Gastroesophageal sphincter (tissue), 3 donors: ENCODE measurements at regions not wholly inside any gene's neighbourhood (a gene's known extent, or its start where the extent isn't known, plus 50 kb on each side); places are given as distances from the start of the nearest gene placed in this dataset.

Experiments
- EP300 ChIP-seq: sonication (generic); formaldehyde crosslinking; IDR thresholded peaks from one replicate; pipeline ENCODE4 v1.6.1; 2017; ENCODE audit warnings: antibody characterized with exemption, mild to moderate bottlenecking
- TF ChIP-seq, protein P1 (sequence below), 4 experiments: fragments of 200-600 bp in 2 of 4; fragments of 450-650 bp in 2 of 4; sonication (generic) in 1 of 4; IDR thresholded peaks; one replicate each; pipeline ENCODE4 v1.5.1; 2017 to 2019; ENCODE audit warnings: antibody characterized with exemption in 4 of 4, mild to moderate bottlenecking in 2 of 4, moderate library complexity in 2 of 4

DNA sequence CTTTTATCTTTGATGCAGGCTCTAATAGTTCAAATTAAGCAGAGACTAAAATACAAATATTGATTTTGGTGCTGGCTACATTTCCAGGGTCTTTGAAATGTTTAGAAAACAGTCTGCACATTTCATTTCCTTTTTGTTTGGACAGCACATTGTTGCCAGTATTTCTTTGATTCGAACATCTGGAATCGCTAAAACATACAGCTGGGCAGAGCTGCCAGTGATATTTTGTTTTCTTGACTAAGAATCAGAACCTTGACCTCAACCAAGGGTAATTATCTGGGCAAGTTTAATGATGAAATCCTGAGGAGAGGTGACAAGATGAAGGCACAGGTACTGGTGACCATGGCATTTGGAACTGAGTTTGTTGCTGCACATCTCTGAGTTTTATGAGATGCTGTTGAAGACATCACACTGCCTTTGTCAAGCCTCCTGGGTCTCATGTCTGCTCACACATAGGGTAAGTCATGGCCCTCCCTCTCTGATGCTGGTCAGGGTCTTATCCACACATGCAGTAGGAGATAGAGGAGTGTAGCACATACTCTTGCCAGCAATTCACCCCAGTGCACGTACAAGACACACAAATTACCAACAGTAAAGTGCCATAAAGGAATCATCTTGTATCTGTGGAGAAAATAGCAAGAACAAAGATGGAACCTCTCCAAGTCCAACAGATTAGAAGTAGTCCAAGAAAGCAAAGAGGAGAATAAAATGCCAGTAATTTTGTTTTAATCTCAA lies 391.9 kb downstream of the RND3 start:
- TF ChIP-seq, protein P1, sequence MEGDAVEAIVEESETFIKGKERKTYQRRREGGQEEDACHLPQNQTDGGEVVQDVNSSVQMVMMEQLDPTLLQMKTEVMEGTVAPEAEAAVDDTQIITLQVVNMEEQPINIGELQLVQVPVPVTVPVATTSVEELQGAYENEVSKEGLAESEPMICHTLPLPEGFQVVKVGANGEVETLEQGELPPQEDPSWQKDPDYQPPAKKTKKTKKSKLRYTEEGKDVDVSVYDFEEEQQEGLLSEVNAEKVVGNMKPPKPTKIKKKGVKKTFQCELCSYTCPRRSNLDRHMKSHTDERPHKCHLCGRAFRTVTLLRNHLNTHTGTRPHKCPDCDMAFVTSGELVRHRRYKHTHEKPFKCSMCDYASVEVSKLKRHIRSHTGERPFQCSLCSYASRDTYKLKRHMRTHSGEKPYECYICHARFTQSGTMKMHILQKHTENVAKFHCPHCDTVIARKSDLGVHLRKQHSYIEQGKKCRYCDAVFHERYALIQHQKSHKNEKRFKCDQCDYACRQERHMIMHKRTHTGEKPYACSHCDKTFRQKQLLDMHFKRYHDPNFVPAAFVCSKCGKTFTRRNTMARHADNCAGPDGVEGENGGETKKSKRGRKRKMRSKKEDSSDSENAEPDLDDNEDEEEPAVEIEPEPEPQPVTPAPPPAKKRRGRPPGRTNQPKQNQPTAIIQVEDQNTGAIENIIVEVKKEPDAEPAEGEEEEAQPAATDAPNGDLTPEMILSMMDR (IDR thresholded peaks at IDR 0.05) = no peak
- TF ChIP-seq EP300 = no peak
